Loucy (cell line): ENCODE measurements at regions not wholly inside any gene's neighbourhood (a gene's known extent, or its start where the extent isn't known, plus 50 kb on each side); places are given as distances from the start of the nearest gene placed in this dataset.

ENCODE experiments used
- H2AFZ ChIP-seq: fragments of 200-600 bp; sonication (generic); 2 replicates; pipeline ENCODE4 v1.6.0; 2016; ENCODE audit warnings: antibody characterized with exemption, mild to moderate bottlenecking, low read length, moderate library complexity
- H3F3A ChIP-seq: fragments of 200-600 bp; 2 replicates; pipeline ENCODE4 v1.6.0; 2016; ENCODE audit warnings: antibody characterized with exemption, low read depth, mild to moderate bottlenecking
- H3K27me3 ChIP-seq: fragments of 200-600 bp; sonication (generic); 2 replicates; pipeline ENCODE4 v1.6.1; 2014; ENCODE audit warnings: low read length, mild to moderate bottlenecking; ENCODE audit not compliant: insufficient read depth, poor library complexity, severe bottlenecking
- H3K36me3 ChIP-seq: fragments of 200-600 bp; sonication (generic); 2 replicates; pipeline ENCODE4 v1.6.1; 2016; ENCODE audit warnings: low read length; ENCODE audit not compliant: insufficient read depth
- H3K4me1 ChIP-seq: fragments of 200-600 bp; sonication (generic); 2 replicates; pipeline ENCODE4 v1.5.1; 2014; ENCODE audit warnings: low read length, mild to moderate bottlenecking; ENCODE audit not compliant: insufficient read depth, poor library complexity, severe bottlenecking
- H3K4me2 ChIP-seq: fragments of 200-600 bp; sonication (generic); 2 replicates; pipeline ENCODE4 v1.6.0; 2014; ENCODE audit warnings: antibody characterized with exemption, low read length, low read depth, mild to moderate bottlenecking; ENCODE audit not compliant: poor library complexity, severe bottlenecking
- H3K4me3 ChIP-seq: fragments of 200-600 bp; sonication (generic); 2 replicates; pipeline ENCODE4 v1.5.1; 2014; ENCODE audit warnings: low read length, mild to moderate bottlenecking, mixed read lengths; ENCODE audit not compliant: poor library complexity, severe bottlenecking
- H3K79me2 ChIP-seq: fragments of 200-600 bp; sonication (generic); 2 replicates; pipeline ENCODE4 v1.6.1; 2014; ENCODE audit warnings: low read length; ENCODE audit not compliant: insufficient read depth
- H3K9ac ChIP-seq: fragments of 200-600 bp; sonication (generic); 2 replicates; pipeline ENCODE4 v1.6.0; 2014; ENCODE audit warnings: mild to moderate bottlenecking, low read depth, low read length, moderate library complexity; ENCODE audit not compliant: poor library complexity, severe bottlenecking
- H3K9me2 ChIP-seq: fragments of 200-600 bp; sonication (generic); replicated peaks from 2 replicates; pipeline ENCODE4 v1.6.1; 2016; ENCODE audit warnings: low read depth, low read length, mixed read lengths
- H3K9me3 ChIP-seq: fragments of 200-600 bp; sonication (generic); 2 replicates; pipeline ENCODE4 v1.6.1; 2014; ENCODE audit warnings: mild to moderate bottlenecking, antibody characterized with exemption, low read length, low read depth; ENCODE audit not compliant: insufficient read depth
- H4K20me1 ChIP-seq: fragments of 200-600 bp; sonication (generic); 2 replicates; pipeline ENCODE4 v1.6.0; 2014; ENCODE audit warnings: antibody characterized with exemption, low read length, mild to moderate bottlenecking; ENCODE audit not compliant: insufficient read depth, poor library complexity, severe bottlenecking
- CTCF ChIP-seq: fragments of 200-600 bp; sonication (generic); conservative IDR thresholded peaks from 2 replicates; pipeline ENCODE4 v1.5.1; 2014; ENCODE audit warnings: mild to moderate bottlenecking, antibody characterized with exemption, low read length
- EZH2phosphoT487 ChIP-seq: fragments of 200-600 bp; IDR thresholded peaks from 2 replicates; pipeline ENCODE4 v1.6.1; 2018; ENCODE audit warnings: antibody characterized with exemption, mild to moderate bottlenecking, moderate library complexity, borderline replicate concordance

- Histone ChIP-seq H3K9me3 (no peaks in the 10 kb centered on the region), H4K20me1 (no peaks in the 10 kb centered on the region), H3K4me2 (no peak overlapping the region), H3K4me3 (no peak overlapping the region), H3K27me3 (no peaks in the 10 kb centered on the region), H2AFZ (no peak overlapping the region), H3F3A (no peaks in the 10 kb centered on the region), H3K36me3 (no peaks in the 10 kb centered on the region), H3K9me2 (no peaks in the 10 kb centered on the region), H3K79me2 (no peaks in the 10 kb centered on the region), H3K9ac (no peak overlapping the region), H3K4me1 (no peaks in the 10 kb centered on the region)
- TF ChIP-seq CTCF (no peak), EZH2phosphoT487 (no peak)
Observed at GRCh38 chr11:27820249-27820648, 120.0 kb upstream of the BDNF start.

GRCh38 chr11:27816197-27816596 is 115.9 kb upstream of the BDNF start:
- Histone ChIP-seq H3K27me3 (no peaks in the 10 kb centered on the region), H2AFZ (no peak overlapping the region), H3K9me3 (no peaks in the 10 kb centered on the region), H3K4me3 (no peak overlapping the region), H3K9me2 (no peaks in the 10 kb centered on the region), H3K9ac (no peak overlapping the region), H3K4me2 (no peak overlapping the region), H3K79me2 (no peaks in the 10 kb centered on the region), H3K4me1 (no peaks in the 10 kb centered on the region), H3F3A (no peaks in the 10 kb centered on the region), H3K36me3 (no peaks in the 10 kb centered on the region), H4K20me1 (no peaks in the 10 kb centered on the region)
- TF ChIP-seq EZH2phosphoT487 = no peak
- no peak for TF ChIP-seq CTCF

- Histone ChIP-seq H3K9ac (no peak overlapping the region), H3F3A (no peaks in the 10 kb centered on the region), H3K79me2 (no peaks in the 10 kb centered on the region), H3K36me3 (no peaks in the 10 kb centered on the region), H3K27me3 (no peaks in the 10 kb centered on the region), H4K20me1 (no peaks in the 10 kb centered on the region), H3K4me3 (no peak overlapping the region), H3K4me1 (no peaks in the 10 kb centered on the region), H3K4me2 (no peak overlapping the region), H3K9me3 (no peaks in the 10 kb centered on the region), H3K9me2 (no peaks in the 10 kb centered on the region), H2AFZ (no peak overlapping the region)
- TF ChIP-seq EZH2phosphoT487 (no peak), CTCF (no peak)
Observed at GRCh38 chr11:27812341-27812740, 112.1 kb upstream of the BDNF start.
